H1 (cell line): ENCODE measurements at regions not wholly inside any gene's neighbourhood (a gene's known extent, or its start where the extent isn't known, plus 50 kb on each side); places are given as distances from the start of the nearest gene placed in this dataset.

ENCODE experiments used
- CTCF ChIA-PET: fragments of 300-600 bp; sonication (Branson Sonifier 250); formaldehyde crosslinking; loops from one replicate; lab custom pipeline; 2021; ENCODE audit not compliant: partially characterized antibody; lab: Charles Lee
- POLR2A ChIA-PET: fragments of 300-600 bp; sonication (Branson Sonifier 250); formaldehyde crosslinking; loops from one replicate; lab custom pipeline; 2021; ENCODE audit warnings: inconsistent platforms; ENCODE audit not compliant: partially characterized antibody; lab: Charles Lee
- DNase-seq, 2 experiments: peaks; one replicate each; pipeline versions ENCODE4 v3.0.0 to v3.0.0-alpha.2; 2010 to 2022; ENCODE audit warnings: low spot score in 2 of 2, low read depth in 1 of 2, mixed read lengths in 1 of 2
- FAIRE-seq: peaks from 2 replicates; lab custom pipeline; 2011; peaks lifted over from hg19 to GRCh38; lab: Jason Lieb, UNC
- H2AFZ ChIP-seq: 2 replicates; pipeline ENCODE4 v1.8.1; 2012; ENCODE audit warnings: low read length, inconsistent platforms
- H2AK5ac ChIP-seq: 2 replicates; pipeline ENCODE4 v1.6.1; 2013; ENCODE audit warnings: low read depth, low read length
- H2BK120ac ChIP-seq: replicated peaks from 2 replicates; pipeline ENCODE3; 2013; ENCODE audit warnings: low read depth, low read length, inconsistent platforms
- H2BK12ac ChIP-seq: 2 replicates; pipeline ENCODE4 v1.6.1; 2013; ENCODE audit warnings: low read depth, low read length
- H2BK15ac ChIP-seq: 2 replicates; pipeline ENCODE4 v1.6.1; 2013; ENCODE audit warnings: low read length
- H2BK20ac ChIP-seq: 2 replicates; pipeline ENCODE4 v1.6.1; 2013; ENCODE audit warnings: low read length
- H2BK5ac ChIP-seq: 2 replicates; pipeline ENCODE4 v1.6.1; 2013; ENCODE audit warnings: low read depth, low read length
- H3K14ac ChIP-seq: 2 replicates; pipeline ENCODE4 v1.6.1; 2013; ENCODE audit warnings: inconsistent platforms; ENCODE audit not compliant: insufficient read length
- H3K18ac ChIP-seq: 2 replicates; pipeline ENCODE4 v1.6.1; 2013; ENCODE audit warnings: low read length; ENCODE audit errors: extremely low read depth
- H3K23ac ChIP-seq: 2 replicates; pipeline ENCODE4 v1.6.1; 2013; ENCODE audit warnings: inconsistent platforms; ENCODE audit not compliant: insufficient read length
- H3K23me2 ChIP-seq: 2 replicates; pipeline ENCODE4 v1.6.1; 2013; ENCODE audit warnings: low read depth, low read length
- H3K27ac ChIP-seq: 2 replicates; pipeline ENCODE4 v1.6.1; 2011; ENCODE audit warnings: low read depth, low read length, inconsistent platforms
- H3K27me3 ChIP-seq, 4 experiments: replicated peaks in 1 of 4; 1 replicate in 1 of 4; 2 replicates in 3 of 4; pipeline versions ENCODE4 v1.6.1 to v1.8.1; 2011 to 2013; ENCODE audit warnings: low read length in 3 of 4, mild to moderate bottlenecking in 3 of 4, inconsistent platforms in 2 of 4, mixed read lengths in 2 of 4, moderate library complexity in 1 of 4; ENCODE audit not compliant: control insufficient read depth in 3 of 4, insufficient read depth in 3 of 4; ENCODE audit errors: extremely low read depth in 1 of 4
- H3K36me3 ChIP-seq, 4 experiments: 2 replicates each; pipeline versions ENCODE4 v1.6.1 to v1.8.1; 2011 to 2013; ENCODE audit warnings: mild to moderate bottlenecking in 4 of 4, low read length in 3 of 4, moderate library complexity in 2 of 4, control low read depth in 1 of 4, inconsistent platforms in 1 of 4; ENCODE audit not compliant: insufficient read depth in 4 of 4, control insufficient read depth in 2 of 4
- H3K4ac ChIP-seq: replicated peaks from 2 replicates; pipeline ENCODE3; 2013; ENCODE audit warnings: low read length, low read depth, mixed read lengths, inconsistent platforms; ENCODE audit not compliant: insufficient read length
- H3K4me1 ChIP-seq, 4 experiments: replicated peaks in 1 of 4; 1 replicate in 1 of 4; 2 replicates in 3 of 4; pipeline versions ENCODE4 v1.6.1 to v1.8.1; 2011 to 2013; ENCODE audit warnings: low read length in 3 of 4, inconsistent platforms in 2 of 4, mixed read lengths in 1 of 4; ENCODE audit not compliant: insufficient read depth in 4 of 4, control insufficient read depth in 3 of 4
- H3K4me2 ChIP-seq, 2 experiments: 2 replicates each; pipeline versions ENCODE4 v1.6.1 to v1.8.1; 2011 to 2013; ENCODE audit warnings: low read depth in 2 of 2, low read length in 2 of 2, control low read depth in 1 of 2, inconsistent platforms in 1 of 2, mild to moderate bottlenecking in 1 of 2; ENCODE audit not compliant: insufficient read depth in 1 of 2
- H3K4me3 ChIP-seq, 4 experiments: fragments of 200-600, 300-600 bp in 1 of 4; sonication (generic), shearing (Covaris generic), sonication (Bioruptor Twin) in 1 of 4; 2 replicates each; pipeline versions ENCODE4 v1.5.1 to v1.8.1; 2011 to 2016; ENCODE audit warnings: low read length in 4 of 4, low read depth in 3 of 4, control low read depth in 2 of 4, inconsistent platforms in 2 of 4, mild to moderate bottlenecking in 2 of 4, mixed read lengths in 1 of 4, moderate library complexity in 1 of 4; ENCODE audit not compliant: insufficient read depth in 2 of 4; ENCODE audit errors: extremely low read depth in 1 of 4
- H3K56ac ChIP-seq: replicated peaks from 2 replicates; pipeline ENCODE3; 2013; ENCODE audit warnings: low read depth, mild to moderate bottlenecking, mixed read lengths, low read length, inconsistent platforms; ENCODE audit not compliant: insufficient read length
- H3K79me1 ChIP-seq: 2 replicates; pipeline ENCODE4 v1.6.1; 2013; ENCODE audit warnings: low read depth, low read length, control low read depth
- H3K79me2 ChIP-seq, 2 experiments: 2 replicates each; pipeline versions ENCODE4 v1.6.1 to v1.8.1; 2012 to 2013; ENCODE audit warnings: low read length in 2 of 2, mild to moderate bottlenecking in 2 of 2, inconsistent platforms in 1 of 2; ENCODE audit not compliant: insufficient read depth in 2 of 2, control insufficient read depth in 1 of 2
- H3K9ac ChIP-seq, 4 experiments: replicated peaks in 1 of 4; 1 replicate in 1 of 4; 2 replicates in 3 of 4; pipeline versions ENCODE4 v1.6.1 to v1.8.1; 2011 to 2013; ENCODE audit warnings: low read depth in 3 of 4, low read length in 3 of 4, control low read depth in 2 of 4, mild to moderate bottlenecking in 2 of 4, moderate library complexity in 2 of 4, inconsistent platforms in 1 of 4; ENCODE audit errors: extremely low read depth in 1 of 4
- H3K9me3 ChIP-seq, 2 experiments: 2 replicates each; pipeline versions ENCODE4 v1.6.1 to v1.8.1; 2012 to 2013; ENCODE audit warnings: mild to moderate bottlenecking in 2 of 2, moderate library complexity in 2 of 2, control low read depth in 1 of 2, inconsistent platforms in 1 of 2, low read depth in 1 of 2, low read length in 1 of 2, mixed read lengths in 1 of 2; ENCODE audit not compliant: insufficient read depth in 2 of 2
- H4K20me1 ChIP-seq, 2 experiments: replicated peaks in 1 of 2; 2 replicates each; pipeline versions ENCODE3 to v1.8.1; 2011 to 2013; ENCODE audit warnings: inconsistent platforms in 2 of 2, low read length in 2 of 2, mild to moderate bottlenecking in 1 of 2; ENCODE audit not compliant: insufficient read depth in 2 of 2, control insufficient read depth in 1 of 2
- H4K5ac ChIP-seq: 2 replicates; pipeline ENCODE4 v1.6.1; 2013; ENCODE audit warnings: low read length, low read depth, mixed read lengths, inconsistent platforms; ENCODE audit not compliant: insufficient read length
- H4K8ac ChIP-seq: 2 replicates; pipeline ENCODE4 v1.8.0; 2013; ENCODE audit warnings: mild to moderate bottlenecking, moderate library complexity, low read length, inconsistent platforms; ENCODE audit not compliant: insufficient read depth; ENCODE audit errors: extremely low read depth
- H4K91ac ChIP-seq: replicated peaks from 2 replicates; pipeline ENCODE3; 2013; ENCODE audit warnings: low read length, mixed read lengths, inconsistent platforms; ENCODE audit not compliant: insufficient read length
- WGBS, 2 experiments: shearing (Covaris generic) in 1 of 2; methylation state at CpG; one replicate each; pipeline versions ENCODE4 v1.1.6 to v1.1.7; 2013 to 2015; ENCODE audit warnings: low lambda C conversion rate in 2 of 2, mixed read lengths in 2 of 2, inconsistent platforms in 1 of 2, low coverage in 1 of 2, missing lambda C conversion rate in 1 of 2; ENCODE audit not compliant: insufficient replicate concordance in 2 of 2, insufficient coverage in 1 of 2, insufficient read length in 1 of 2; ENCODE audit errors: extremely low coverage in 1 of 2, missing lambda C conversion rate in 1 of 2; 5-methylcytosine and 5-hydroxymethylcytosine counted together

DNA sequence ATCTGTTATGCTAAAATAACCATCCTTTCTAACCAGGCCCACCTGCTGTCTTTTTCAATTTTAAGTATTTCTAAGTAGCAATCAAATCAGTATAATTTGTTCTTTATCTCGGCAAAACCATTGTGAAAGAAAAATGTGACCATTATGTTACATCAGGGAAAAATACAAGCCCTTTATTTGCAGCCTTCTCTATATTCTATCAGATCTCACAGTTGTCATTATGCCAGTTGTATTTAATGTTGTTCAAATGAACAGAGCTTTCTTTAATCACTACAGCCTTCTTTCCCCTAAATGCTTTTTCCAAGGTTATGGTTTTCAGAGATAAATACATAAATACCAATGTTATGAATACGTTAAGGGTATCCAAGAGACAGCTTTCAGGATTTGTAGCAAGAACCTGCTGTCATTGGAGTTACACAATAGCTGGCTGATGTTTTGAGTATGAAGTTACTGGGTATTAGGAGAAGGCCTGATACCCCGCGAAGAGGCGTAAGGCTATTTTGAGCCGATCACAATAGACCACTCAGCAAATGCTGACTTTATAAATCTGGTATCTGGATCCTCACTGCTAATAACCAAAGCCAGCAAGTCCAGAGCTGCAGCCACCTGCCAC lies 406.3 kb downstream of the CADM1 start:
- H2BK120ac ChIP-seq: no peak overlapping the region
- no peak overlapping the region for H3K18ac ChIP-seq
- no peak overlapping the region for H2BK12ac ChIP-seq
- H3K4me3 ChIP-seq: no peak overlapping the region
- no peak overlapping the region for H3K9ac ChIP-seq
- H3K79me1 ChIP-seq: no peaks in the 10 kb centered on the region
- H3K4me1 ChIP-seq: no peaks in the 10 kb centered on the region
- WGBS, 2 experiments: 76% methylated on average over 6 of the region's 6 CpGs; no CpG with 5 or more reads in 1 of the 2 experiments
- H2BK5ac ChIP-seq: no peak overlapping the region
- no peak overlapping the region for H3K4ac ChIP-seq
- DNase-seq: no peak
- no peak overlapping the region for H4K5ac ChIP-seq
- FAIRE-seq: no peak
- H3K23ac ChIP-seq: no peak overlapping the region
- H3K4me2 ChIP-seq: no peak overlapping the region
- H3K9me3 ChIP-seq: no peaks in the 10 kb centered on the region
- CTCF ChIA-PET: interaction anchor here (0.7 kb wide), 1 partner anchor 123 kb away, joined by 3 read pairs; no protein-coding TSS in a partner anchor
- H2AFZ ChIP-seq: no peak overlapping the region
- no peaks in the 10 kb centered on the region for H3K79me2 ChIP-seq
- no peak overlapping the region for H4K8ac ChIP-seq
- no peak overlapping the region for H3K27ac ChIP-seq
- no peaks in the 10 kb centered on the region for H3K36me3 ChIP-seq
- no peak overlapping the region for H3K56ac ChIP-seq
- no peak overlapping the region for H2AK5ac ChIP-seq
- POLR2A ChIA-PET: interaction anchor here (0.6 kb wide), 1 partner anchor 1524 kb away, joined by 3 read pairs; no protein-coding TSS in a partner anchor
- no peak overlapping the region for H2BK15ac ChIP-seq
- no peaks in the 10 kb centered on the region for H3K23me2 ChIP-seq
- H2BK20ac ChIP-seq: no peak overlapping the region
- H3K14ac ChIP-seq: no peak overlapping the region
- H4K91ac ChIP-seq: no peak overlapping the region
- H4K20me1 ChIP-seq: no peaks in the 10 kb centered on the region
- H3K27me3 ChIP-seq: no peaks in the 10 kb centered on the region; a peak in 2 of 7 replicates
